ENCODE measurements at regions not wholly inside any gene's neighbourhood (a gene's known extent, or its start where the extent isn't known, plus 50 kb on each side); places are given as distances from the start of the nearest gene placed in this dataset.

DNA sequence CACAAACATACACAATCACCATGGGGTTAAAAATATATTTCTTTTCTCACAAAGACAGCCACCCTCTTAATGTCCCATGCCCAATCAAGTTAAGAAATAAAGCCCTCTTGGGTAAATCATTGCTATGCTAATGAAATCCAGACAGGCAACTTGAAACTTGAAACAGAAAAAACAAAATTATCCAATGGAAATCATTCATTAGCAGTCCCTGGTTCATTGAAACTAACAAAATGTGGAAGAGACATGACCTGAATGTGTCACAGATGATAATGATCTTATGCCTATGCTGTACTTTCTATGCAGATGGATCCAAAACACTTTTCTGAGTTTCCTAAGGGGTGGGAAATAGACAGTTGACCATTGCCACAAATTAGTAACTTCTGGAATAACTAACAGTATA is 983.7 kb downstream of the MCTP2 start:
- no peaks in the 10 kb centered on the region for H3K79me2 ChIP-seq (ENCODE audit: low read length)
- H4K20me1 ChIP-seq (ENCODE audit: insufficient read depth, low read length) = no peaks in the 10 kb centered on the region
- H3K9me3 ChIP-seq (ENCODE audit: insufficient read depth, low read length) = no peaks in the 10 kb centered on the region
- H3K36me3 ChIP-seq (replicated peaks; ENCODE audit: low read depth, low read length) = no peaks in the 10 kb centered on the region
- H3K4me3 ChIP-seq (ENCODE audit: low read length) = no peak overlapping the region
- H3K9ac ChIP-seq (ENCODE audit: low read length) = no peak overlapping the region
- H3K4me2 ChIP-seq (ENCODE audit: low read length) = no peak overlapping the region
- H3K4me1 ChIP-seq (ENCODE audit: low read length) = no peaks in the 10 kb centered on the region
- H3K27ac ChIP-seq (ENCODE audit: low read length) = no peak overlapping the region
- H2AFZ ChIP-seq (ENCODE audit: low read depth, low read length) = no peak overlapping the region
- TF ChIP-seq CTCF (IDR thresholded peaks at IDR 0.05; ENCODE audit: low read depth, low read length) (no peak), EZH2phosphoT487 (IDR thresholded peaks at IDR 0.05; ENCODE audit: low read depth) (no peak)
- H3K27me3 ChIP-seq (ENCODE audit: low read depth, low read length) = no peaks in the 10 kb centered on the region

DNA sequence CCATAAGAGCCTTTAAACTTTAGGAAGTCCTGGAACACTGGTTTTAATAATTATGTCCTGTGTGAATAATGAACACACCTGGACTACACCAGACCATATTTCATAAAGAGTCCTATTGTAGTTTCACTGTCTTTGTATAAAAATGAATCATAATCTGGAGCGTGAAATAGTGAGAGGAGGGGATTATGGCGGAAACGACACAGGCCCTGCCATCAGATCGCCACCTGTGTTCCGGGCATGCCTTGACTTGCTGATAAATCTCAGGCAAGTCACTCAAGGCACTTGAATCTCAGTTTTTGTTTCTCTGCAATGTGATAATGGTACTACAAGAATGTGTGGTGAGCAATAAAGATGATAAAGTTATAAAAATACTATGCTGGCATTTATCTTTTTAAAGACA is 995.5 kb downstream of the MCTP2 start:
- Histone ChIP-seq H3K4me1 (ENCODE audit: low read length) (no peaks in the 10 kb centered on the region), H3K36me3 (replicated peaks; ENCODE audit: low read depth, low read length) (no peaks in the 10 kb centered on the region), H3K4me2 (ENCODE audit: low read length) (no peak overlapping the region), H3K79me2 (ENCODE audit: low read length) (no peaks in the 10 kb centered on the region), H3K9ac (ENCODE audit: low read length) (no peak overlapping the region), H3K4me3 (ENCODE audit: low read length) (no peak overlapping the region), H4K20me1 (ENCODE audit: insufficient read depth, low read length) (no peaks in the 10 kb centered on the region), H3K9me3 (ENCODE audit: insufficient read depth, low read length) (no peaks in the 10 kb centered on the region), H3K27me3 (ENCODE audit: low read depth, low read length) (no peaks in the 10 kb centered on the region), H2AFZ (ENCODE audit: low read depth, low read length) (no peak overlapping the region), H3K27ac (ENCODE audit: low read length) (no peak overlapping the region)
- no peak for TF ChIP-seq EZH2phosphoT487 (IDR thresholded peaks at IDR 0.05; ENCODE audit: low read depth)
- TF ChIP-seq CTCF (IDR thresholded peaks at IDR 0.05; ENCODE audit: low read depth, low read length) = no peak

- H3K36me3 ChIP-seq (replicated peaks; ENCODE audit: low read depth, low read length) = no peaks in the 10 kb centered on the region
- H2AFZ ChIP-seq (ENCODE audit: low read depth, low read length) = no peak overlapping the region
- no peaks in the 10 kb centered on the region for H4K20me1 ChIP-seq (ENCODE audit: insufficient read depth, low read length)
- no peak overlapping the region for H3K9ac ChIP-seq (ENCODE audit: low read length)
- no peak overlapping the region for H3K4me2 ChIP-seq (ENCODE audit: low read length)
- no peaks in the 10 kb centered on the region for H3K27me3 ChIP-seq (ENCODE audit: low read depth, low read length)
- no peaks in the 10 kb centered on the region for H3K79me2 ChIP-seq (ENCODE audit: low read length)
- TF ChIP-seq CTCF (IDR thresholded peaks at IDR 0.05; ENCODE audit: low read depth, low read length) (no peak), EZH2phosphoT487 (IDR thresholded peaks at IDR 0.05; ENCODE audit: low read depth) (no peak)
- H3K27ac ChIP-seq (ENCODE audit: low read length) = no peak overlapping the region
- no peaks in the 10 kb centered on the region for H3K9me3 ChIP-seq (ENCODE audit: insufficient read depth, low read length)
- H3K4me1 ChIP-seq (ENCODE audit: low read length) = no peaks in the 10 kb centered on the region
- no peak overlapping the region for H3K4me3 ChIP-seq (ENCODE audit: low read length)
These were observed 995.9 kb downstream of the MCTP2 start for GRCh38 chr15:95227235-95227634.

GRCh38 chr15:95228856-95229555 is 997.6 kb downstream of the MCTP2 start:
- Histone ChIP-seq H3K4me2 (ENCODE audit: low read length) (no peak overlapping the region), H3K36me3 (replicated peaks; ENCODE audit: low read depth, low read length) (no peaks in the 10 kb centered on the region), H3K9ac (ENCODE audit: low read length) (no peak overlapping the region), H3K27ac (ENCODE audit: low read length) (no peak overlapping the region), H3K79me2 (ENCODE audit: low read length) (no peaks in the 10 kb centered on the region), H3K4me3 (ENCODE audit: low read length) (no peak overlapping the region), H3K9me3 (ENCODE audit: insufficient read depth, low read length) (no peaks in the 10 kb centered on the region), H2AFZ (ENCODE audit: low read depth, low read length) (no peak overlapping the region), H3K27me3 (ENCODE audit: low read depth, low read length) (no peaks in the 10 kb centered on the region), H3K4me1 (ENCODE audit: low read length) (no peaks in the 10 kb centered on the region), H4K20me1 (ENCODE audit: insufficient read depth, low read length) (no peaks in the 10 kb centered on the region)
- TF ChIP-seq CTCF (IDR thresholded peaks at IDR 0.05; ENCODE audit: low read depth, low read length) (no peak), EZH2phosphoT487 (IDR thresholded peaks at IDR 0.05; ENCODE audit: low read depth) (no peak)

All from OCI-LY3 (cell line).